Activated CD8-positive, alpha-beta memory T cell treated with anti-CD3 and anti-CD28 coated beads, Interleukin-2, amount 50 U/mL, for 48 hours (primary cell): ENCODE measurements at regions not wholly inside any gene's neighbourhood (a gene's known extent, or its start where the extent isn't known, plus 50 kb on each side); places are given as distances from the start of the nearest gene placed in this dataset.

ENCODE experiments used
- DNase-seq: peaks from one replicate; pipeline ENCODE4 v3.0.0-alpha.2; 2020

GRCh38 chr10:4331150-4331549 lies 494.9 kb upstream of the AKR1E2 start:
- DNase-seq = no peak

GRCh38 chr10:4330636-4331035 lies 495.4 kb upstream of the AKR1E2 start:
- no peak for DNase-seq

GRCh38 chr10:4329225-4329624 lies 496.8 kb upstream of the AKR1E2 start:
- no peak for DNase-seq

- no peak for DNase-seq
These were observed 499.4 kb upstream of the AKR1E2 start for GRCh38 chr10:4326647-4327046.

GRCh38 chr10:4319870-4320367 lies 506.1 kb upstream of the AKR1E2 start:
- DNase-seq = no peak

- DNase-seq = no peak
These were observed 509.7 kb upstream of the AKR1E2 start for GRCh38 chr10:4316161-4316810.

- DNase-seq = no peak
These were observed 510.5 kb upstream of the AKR1E2 start for GRCh38 chr10:4315551-4315950.

GRCh38 chr10:4313051-4313450 lies 513.0 kb upstream of the AKR1E2 start:
- DNase-seq = no peak

- DNase-seq = no peak
These were observed 513.8 kb upstream of the AKR1E2 start for GRCh38 chr10:4312051-4312835.

- DNase-seq = no peak
These were observed 515.8 kb upstream of the AKR1E2 start for GRCh38 chr10:4310172-4310571.

GRCh38 chr10:4307910-4308309 lies 518.1 kb upstream of the AKR1E2 start:
- DNase-seq = no peak

- DNase-seq = no peak
These were observed 519.1 kb upstream of the AKR1E2 start for GRCh38 chr10:4306871-4307270.

GRCh38 chr10:4303045-4303444 lies 518.0 kb upstream of the KLF6 start:
- no peak for DNase-seq

- no peak for DNase-seq
These were observed 516.5 kb upstream of the KLF6 start for GRCh38 chr10:4301291-4302045.

GRCh38 chr10:4296161-4296560 lies 511.2 kb upstream of the KLF6 start:
- DNase-seq = no peak

- DNase-seq = no peak
These were observed 510.2 kb upstream of the KLF6 start for GRCh38 chr10:4294996-4295792.

GRCh38 chr10:4294271-4294670 lies 509.3 kb upstream of the KLF6 start:
- DNase-seq = no peak

GRCh38 chr10:4291990-4292389 lies 507.0 kb upstream of the KLF6 start:
- DNase-seq = no peak

GRCh38 chr10:4285121-4285520 lies 500.1 kb upstream of the KLF6 start:
- no peak for DNase-seq

- DNase-seq = no peak
These were observed 499.0 kb upstream of the KLF6 start for GRCh38 chr10:4283846-4284610.

GRCh38 chr10:4282496-4282895 lies 497.5 kb upstream of the KLF6 start:
- DNase-seq = no peak

GRCh38 chr10:4281190-4281825 lies 496.3 kb upstream of the KLF6 start:
- DNase-seq = no peak
